H1 (cell line): ENCODE measurements at regions not wholly inside any gene's neighbourhood (a gene's known extent, or its start where the extent isn't known, plus 50 kb on each side); places are given as distances from the start of the nearest gene placed in this dataset.

Source experiments
- CTCF ChIA-PET: fragments of 300-600 bp; sonication (Branson Sonifier 250); formaldehyde crosslinking; loops from one replicate; lab custom pipeline; 2021; ENCODE audit not compliant: partially characterized antibody; lab: Charles Lee
- POLR2A ChIA-PET: fragments of 300-600 bp; sonication (Branson Sonifier 250); formaldehyde crosslinking; loops from one replicate; lab custom pipeline; 2021; ENCODE audit warnings: inconsistent platforms; ENCODE audit not compliant: partially characterized antibody; lab: Charles Lee
- DNase-seq, 2 experiments: peaks; one replicate each; pipeline versions ENCODE4 v3.0.0 to v3.0.0-alpha.2; 2010 to 2022; ENCODE audit warnings: low spot score in 2 of 2, low read depth in 1 of 2, mixed read lengths in 1 of 2
- FAIRE-seq: peaks from 2 replicates; lab custom pipeline; 2011; peaks lifted over from hg19 to GRCh38; lab: Jason Lieb, UNC
- H2AFZ ChIP-seq: 2 replicates; pipeline ENCODE4 v1.8.1; 2012; ENCODE audit warnings: low read length, inconsistent platforms
- H2AK5ac ChIP-seq: 2 replicates; pipeline ENCODE4 v1.6.1; 2013; ENCODE audit warnings: low read depth, low read length
- H2BK120ac ChIP-seq: replicated peaks from 2 replicates; pipeline ENCODE3; 2013; ENCODE audit warnings: low read depth, low read length, inconsistent platforms
- H2BK12ac ChIP-seq: 2 replicates; pipeline ENCODE4 v1.6.1; 2013; ENCODE audit warnings: low read depth, low read length
- H2BK15ac ChIP-seq: 2 replicates; pipeline ENCODE4 v1.6.1; 2013; ENCODE audit warnings: low read length
- H2BK20ac ChIP-seq: 2 replicates; pipeline ENCODE4 v1.6.1; 2013; ENCODE audit warnings: low read length
- H2BK5ac ChIP-seq: 2 replicates; pipeline ENCODE4 v1.6.1; 2013; ENCODE audit warnings: low read depth, low read length
- H3K14ac ChIP-seq: 2 replicates; pipeline ENCODE4 v1.6.1; 2013; ENCODE audit warnings: inconsistent platforms; ENCODE audit not compliant: insufficient read length
- H3K18ac ChIP-seq: 2 replicates; pipeline ENCODE4 v1.6.1; 2013; ENCODE audit warnings: low read length; ENCODE audit errors: extremely low read depth
- H3K23ac ChIP-seq: 2 replicates; pipeline ENCODE4 v1.6.1; 2013; ENCODE audit warnings: inconsistent platforms; ENCODE audit not compliant: insufficient read length
- H3K23me2 ChIP-seq: 2 replicates; pipeline ENCODE4 v1.6.1; 2013; ENCODE audit warnings: low read depth, low read length
- H3K27ac ChIP-seq: 2 replicates; pipeline ENCODE4 v1.6.1; 2011; ENCODE audit warnings: low read depth, low read length, inconsistent platforms
- H3K27me3 ChIP-seq, 4 experiments: replicated peaks in 1 of 4; 1 replicate in 1 of 4; 2 replicates in 3 of 4; pipeline versions ENCODE4 v1.6.1 to v1.8.1; 2011 to 2013; ENCODE audit warnings: low read length in 3 of 4, mild to moderate bottlenecking in 3 of 4, inconsistent platforms in 2 of 4, mixed read lengths in 2 of 4, moderate library complexity in 1 of 4; ENCODE audit not compliant: control insufficient read depth in 3 of 4, insufficient read depth in 3 of 4; ENCODE audit errors: extremely low read depth in 1 of 4
- H3K36me3 ChIP-seq, 4 experiments: 2 replicates each; pipeline versions ENCODE4 v1.6.1 to v1.8.1; 2011 to 2013; ENCODE audit warnings: mild to moderate bottlenecking in 4 of 4, low read length in 3 of 4, moderate library complexity in 2 of 4, control low read depth in 1 of 4, inconsistent platforms in 1 of 4; ENCODE audit not compliant: insufficient read depth in 4 of 4, control insufficient read depth in 2 of 4
- H3K4ac ChIP-seq: replicated peaks from 2 replicates; pipeline ENCODE3; 2013; ENCODE audit warnings: low read length, low read depth, mixed read lengths, inconsistent platforms; ENCODE audit not compliant: insufficient read length
- H3K4me1 ChIP-seq, 4 experiments: replicated peaks in 1 of 4; 1 replicate in 1 of 4; 2 replicates in 3 of 4; pipeline versions ENCODE4 v1.6.1 to v1.8.1; 2011 to 2013; ENCODE audit warnings: low read length in 3 of 4, inconsistent platforms in 2 of 4, mixed read lengths in 1 of 4; ENCODE audit not compliant: insufficient read depth in 4 of 4, control insufficient read depth in 3 of 4
- H3K4me2 ChIP-seq, 2 experiments: 2 replicates each; pipeline versions ENCODE4 v1.6.1 to v1.8.1; 2011 to 2013; ENCODE audit warnings: low read depth in 2 of 2, low read length in 2 of 2, control low read depth in 1 of 2, inconsistent platforms in 1 of 2, mild to moderate bottlenecking in 1 of 2; ENCODE audit not compliant: insufficient read depth in 1 of 2
- H3K4me3 ChIP-seq, 4 experiments: fragments of 200-600, 300-600 bp in 1 of 4; sonication (generic), shearing (Covaris generic), sonication (Bioruptor Twin) in 1 of 4; 2 replicates each; pipeline versions ENCODE4 v1.5.1 to v1.8.1; 2011 to 2016; ENCODE audit warnings: low read length in 4 of 4, low read depth in 3 of 4, control low read depth in 2 of 4, inconsistent platforms in 2 of 4, mild to moderate bottlenecking in 2 of 4, mixed read lengths in 1 of 4, moderate library complexity in 1 of 4; ENCODE audit not compliant: insufficient read depth in 2 of 4; ENCODE audit errors: extremely low read depth in 1 of 4
- H3K56ac ChIP-seq: replicated peaks from 2 replicates; pipeline ENCODE3; 2013; ENCODE audit warnings: low read depth, mild to moderate bottlenecking, mixed read lengths, low read length, inconsistent platforms; ENCODE audit not compliant: insufficient read length
- H3K79me1 ChIP-seq: 2 replicates; pipeline ENCODE4 v1.6.1; 2013; ENCODE audit warnings: low read depth, low read length, control low read depth
- H3K79me2 ChIP-seq, 2 experiments: 2 replicates each; pipeline versions ENCODE4 v1.6.1 to v1.8.1; 2012 to 2013; ENCODE audit warnings: low read length in 2 of 2, mild to moderate bottlenecking in 2 of 2, inconsistent platforms in 1 of 2; ENCODE audit not compliant: insufficient read depth in 2 of 2, control insufficient read depth in 1 of 2
- H3K9ac ChIP-seq, 4 experiments: replicated peaks in 1 of 4; 1 replicate in 1 of 4; 2 replicates in 3 of 4; pipeline versions ENCODE4 v1.6.1 to v1.8.1; 2011 to 2013; ENCODE audit warnings: low read depth in 3 of 4, low read length in 3 of 4, control low read depth in 2 of 4, mild to moderate bottlenecking in 2 of 4, moderate library complexity in 2 of 4, inconsistent platforms in 1 of 4; ENCODE audit errors: extremely low read depth in 1 of 4
- H3K9me3 ChIP-seq, 2 experiments: 2 replicates each; pipeline versions ENCODE4 v1.6.1 to v1.8.1; 2012 to 2013; ENCODE audit warnings: mild to moderate bottlenecking in 2 of 2, moderate library complexity in 2 of 2, control low read depth in 1 of 2, inconsistent platforms in 1 of 2, low read depth in 1 of 2, low read length in 1 of 2, mixed read lengths in 1 of 2; ENCODE audit not compliant: insufficient read depth in 2 of 2
- H4K20me1 ChIP-seq, 2 experiments: replicated peaks in 1 of 2; 2 replicates each; pipeline versions ENCODE3 to v1.8.1; 2011 to 2013; ENCODE audit warnings: inconsistent platforms in 2 of 2, low read length in 2 of 2, mild to moderate bottlenecking in 1 of 2; ENCODE audit not compliant: insufficient read depth in 2 of 2, control insufficient read depth in 1 of 2
- H4K5ac ChIP-seq: 2 replicates; pipeline ENCODE4 v1.6.1; 2013; ENCODE audit warnings: low read length, low read depth, mixed read lengths, inconsistent platforms; ENCODE audit not compliant: insufficient read length
- H4K8ac ChIP-seq: 2 replicates; pipeline ENCODE4 v1.8.0; 2013; ENCODE audit warnings: mild to moderate bottlenecking, moderate library complexity, low read length, inconsistent platforms; ENCODE audit not compliant: insufficient read depth; ENCODE audit errors: extremely low read depth
- H4K91ac ChIP-seq: replicated peaks from 2 replicates; pipeline ENCODE3; 2013; ENCODE audit warnings: low read length, mixed read lengths, inconsistent platforms; ENCODE audit not compliant: insufficient read length
- CHD1 ChIP-seq: IDR thresholded peaks from 2 replicates; pipeline ENCODE4 v1.6.1; 2012; ENCODE audit warnings: low read depth, low read length, improper control_type of control experiment
- JUND ChIP-seq: IDR thresholded peaks from 2 replicates; pipeline ENCODE4 v1.6.1; 2011; ENCODE audit warnings: mild to moderate bottlenecking, improper control_type of control experiment, low read length
- NANOG ChIP-seq: IDR thresholded peaks from 2 replicates; pipeline ENCODE4 v1.6.1; 2011; ENCODE audit warnings: low read length, low read depth, mild to moderate bottlenecking, inconsistent platforms; ENCODE audit not compliant: insufficient read depth, poor library complexity, severe bottlenecking
- POLR2AphosphoS5 ChIP-seq: IDR thresholded peaks from 2 replicates; pipeline ENCODE4 v1.6.1; 2011; ENCODE audit warnings: low read depth, low read length
- SIX5 ChIP-seq: IDR thresholded peaks from 2 replicates; pipeline ENCODE4 v1.6.1; 2011; ENCODE audit warnings: mild to moderate bottlenecking, low read depth, low read length
- TBP ChIP-seq: IDR thresholded peaks from 2 replicates; pipeline ENCODE4 v1.6.1; 2011; ENCODE audit warnings: low read depth, low read length, improper control_type of control experiment
- WGBS, 2 experiments: shearing (Covaris generic) in 1 of 2; methylation state at CpG; one replicate each; pipeline versions ENCODE4 v1.1.6 to v1.1.7; 2013 to 2015; ENCODE audit warnings: low lambda C conversion rate in 2 of 2, mixed read lengths in 2 of 2, inconsistent platforms in 1 of 2, low coverage in 1 of 2, missing lambda C conversion rate in 1 of 2; ENCODE audit not compliant: insufficient replicate concordance in 2 of 2, insufficient coverage in 1 of 2, insufficient read length in 1 of 2; ENCODE audit errors: extremely low coverage in 1 of 2, missing lambda C conversion rate in 1 of 2; 5-methylcytosine and 5-hydroxymethylcytosine counted together

GRCh38 chr2:62558743-62559142, 52.7 kb upstream of the TMEM17 start:
- no peak overlapping the region for H2BK20ac ChIP-seq
- ChIA-PET POLR2A (no interaction called here), CTCF (interaction anchor here (0.9 to 1.0 kb wide), 2 partner anchors 11 to 12 kb away, joined by 3 read pairs; no protein-coding TSS in a partner anchor)
- H3K18ac ChIP-seq, result no peak overlapping the region
- no peak overlapping the region for H2AK5ac ChIP-seq
- H3K56ac ChIP-seq, result no peak overlapping the region
- no peak overlapping the region for H3K4ac ChIP-seq
- no peaks in the 10 kb centered on the region for H3K79me2 ChIP-seq
- H2BK120ac ChIP-seq, result no peak overlapping the region
- no peaks in the 10 kb centered on the region for H4K20me1 ChIP-seq
- H3K36me3 ChIP-seq, result no peaks in the 10 kb centered on the region
- H4K5ac ChIP-seq, result no peak overlapping the region
- no peak overlapping the region for H3K4me2 ChIP-seq
- H4K8ac ChIP-seq, result no peak overlapping the region
- H2BK15ac ChIP-seq, result no peak overlapping the region
- H3K27ac ChIP-seq, result no peak overlapping the region
- 85% methylated on average over 1 of the region's 1 CpG; no CpG with 5 or more reads in 1 of the 2 experiments for WGBS, 2 experiments
- FAIRE-seq (no peak), DNase-seq (no peak)
- no peaks in the 10 kb centered on the region for H3K27me3 ChIP-seq
- H4K91ac ChIP-seq, result no peak overlapping the region
- no peak overlapping the region for H3K4me3 ChIP-seq
- TF ChIP-seq SIX5, result no peak
- TF ChIP-seq JUND, result no peak
- no peak for TF ChIP-seq POLR2AphosphoS5
- TF ChIP-seq CHD1, result no peak
- TF ChIP-seq TBP, result no peak
- no peak for TF ChIP-seq NANOG
- H3K79me1 ChIP-seq, result no peaks in the 10 kb centered on the region
- H3K14ac ChIP-seq, result no peak overlapping the region
- H3K9ac ChIP-seq, result no peak overlapping the region
- H2AFZ ChIP-seq, result no peak overlapping the region
- H2BK12ac ChIP-seq, result no peak overlapping the region
- no peak overlapping the region for H2BK5ac ChIP-seq
- H3K23ac ChIP-seq, result no peak overlapping the region
- no peaks in the 10 kb centered on the region for H3K23me2 ChIP-seq
- no peaks in the 10 kb centered on the region for H3K9me3 ChIP-seq
- H3K4me1 ChIP-seq, result no peaks in the 10 kb centered on the region
